Neural cell (in vitro differentiated cells): ENCODE measurements at regions not wholly inside any gene's neighbourhood (a gene's known extent, or its start where the extent isn't known, plus 50 kb on each side); places are given as distances from the start of the nearest gene placed in this dataset.

Source experiments
- H2AFZ ChIP-seq: fragments of 200-600, 300-800 bp; sonication (generic), shearing (Covaris generic); 2 replicates; pipeline ENCODE4 v1.6.0; 2014; ENCODE audit warnings: low read depth, mild to moderate bottlenecking, antibody characterized with exemption, low read length, moderate library complexity
- H3F3A ChIP-seq: fragments of 200-600 bp; shearing (Covaris generic); 2 replicates; pipeline ENCODE4 v1.6.1; 2016; ENCODE audit warnings: mild to moderate bottlenecking, moderate library complexity, mixed read lengths, antibody characterized with exemption, low read length; ENCODE audit not compliant: insufficient read depth, poor library complexity, severe bottlenecking
- H3K27ac ChIP-seq: fragments of 200-600, 300-800 bp; sonication (generic), shearing (Covaris generic); 2 replicates; pipeline ENCODE4 v1.5.1; 2014; ENCODE audit warnings: mild to moderate bottlenecking, low read length, moderate library complexity
- H3K27me3 ChIP-seq: fragments of 300-800, 200-600 bp; sonication (generic), shearing (Covaris generic); 2 replicates; pipeline ENCODE4 v1.6.0; 2014; ENCODE audit warnings: mild to moderate bottlenecking, low read depth, low read length, moderate library complexity; ENCODE audit not compliant: insufficient read depth
- H3K36me3 ChIP-seq: fragments of 300-800, 200-600 bp; sonication (generic), shearing (Covaris generic); 2 replicates; pipeline ENCODE4 v1.5.1; 2014; ENCODE audit warnings: mild to moderate bottlenecking, antibody characterized with exemption, low read length, moderate library complexity; ENCODE audit not compliant: insufficient read depth
- H3K4me2 ChIP-seq: fragments of 300-800, 200-600 bp; sonication (generic), shearing (Covaris generic); 2 replicates; pipeline ENCODE4 v1.6.0; 2014; ENCODE audit warnings: mild to moderate bottlenecking, low read length
- H3K4me3 ChIP-seq: fragments of 300-800, 200-600 bp; sonication (generic), shearing (Covaris generic); 2 replicates; pipeline ENCODE4 v1.5.1; 2014; ENCODE audit warnings: mild to moderate bottlenecking, low read length, moderate library complexity
- H3K79me2 ChIP-seq: fragments of 200-600 bp; shearing (Covaris generic); replicated peaks from 2 replicates; pipeline ENCODE4 v1.6.0; 2014; ENCODE audit warnings: mild to moderate bottlenecking, low read length, moderate library complexity; ENCODE audit not compliant: insufficient read depth
- H3K9ac ChIP-seq: fragments of 300-800, 200-600 bp; sonication (generic), shearing (Covaris generic); 2 replicates; pipeline ENCODE4 v1.6.1; 2016; ENCODE audit warnings: mild to moderate bottlenecking, low read length, mixed read lengths
- H3K9me2 ChIP-seq: fragments of 200-600 bp; shearing (Covaris generic); 2 replicates; pipeline ENCODE4 v1.6.1; 2016; ENCODE audit warnings: mild to moderate bottlenecking, low read length, mixed read lengths; ENCODE audit not compliant: insufficient read depth
- H3K9me3 ChIP-seq: fragments of 200-600, 300-800 bp; sonication (generic), shearing (Covaris generic); 2 replicates; pipeline ENCODE4 v1.6.1; 2016; ENCODE audit warnings: mild to moderate bottlenecking, mixed run types, low read length, moderate library complexity, mixed read lengths
- H4K20me1 ChIP-seq: fragments of 200-600 bp; shearing (Covaris generic); 2 replicates; pipeline ENCODE4 v1.6.1; 2016; ENCODE audit warnings: mild to moderate bottlenecking, mixed run types; ENCODE audit not compliant: insufficient read depth
- EP300 ChIP-seq: fragments of 450-650 bp; conservative IDR thresholded peaks from 2 replicates; pipeline ENCODE4 v1.6.1; 2014; ENCODE audit warnings: antibody characterized with exemption, mild to moderate bottlenecking, moderate library complexity; ENCODE audit not compliant: poor library complexity, severe bottlenecking
- EZH2 ChIP-seq: fragments of 200-600, 300-800 bp; shearing (Covaris generic), sonication (generic); IDR thresholded peaks from 2 replicates; pipeline ENCODE4 v1.6.1; 2014; ENCODE audit warnings: antibody characterized with exemption, low read length, borderline replicate concordance, mild to moderate bottlenecking; ENCODE audit not compliant: insufficient read depth, poor library complexity, severe bottlenecking
- MXI1 ChIP-seq: fragments of 450-650 bp; conservative IDR thresholded peaks from 2 replicates; pipeline ENCODE4 v1.6.1; 2014; ENCODE audit warnings: antibody characterized with exemption, mild to moderate bottlenecking; ENCODE audit not compliant: poor library complexity, severe bottlenecking
- POLR2AphosphoS5 ChIP-seq: IDR thresholded peaks from 2 replicates; pipeline ENCODE4 v1.6.1; 2012
- RAD21 ChIP-seq: fragments of 450-650 bp; conservative IDR thresholded peaks from 2 replicates; pipeline ENCODE4 v1.6.1; 2014; ENCODE audit warnings: antibody characterized with exemption, mild to moderate bottlenecking, moderate library complexity
- REST ChIP-seq: IDR thresholded peaks from 2 replicates; pipeline ENCODE4 v1.6.1; 2012; ENCODE audit warnings: borderline replicate concordance
- SMC3 ChIP-seq: fragments of 450-650 bp; conservative IDR thresholded peaks from 2 replicates; pipeline ENCODE4 v1.6.1; 2014; ENCODE audit warnings: antibody characterized with exemption, mild to moderate bottlenecking, moderate library complexity; ENCODE audit not compliant: poor library complexity
- TAF1 ChIP-seq: IDR thresholded peaks from 2 replicates; pipeline ENCODE4 v1.6.1; 2012; ENCODE audit warnings: low read depth
- TF ChIP-seq, protein P1 (sequence below): fragments of 450-650 bp; IDR thresholded peaks from 2 replicates; pipeline ENCODE4 v1.5.1; 2014; ENCODE audit warnings: antibody characterized with exemption, mild to moderate bottlenecking, moderate library complexity; ENCODE audit not compliant: poor library complexity, severe bottlenecking

GRCh38 chr2:226579519-226579918 lies 220.1 kb downstream of the IRS1 start:
- Histone ChIP-seq H3F3A (no peaks in the 10 kb centered on the region), H2AFZ (no peak overlapping the region), H3K27ac (no peak overlapping the region), H3K36me3 (no peaks in the 10 kb centered on the region), H3K27me3 (no peaks in the 10 kb centered on the region), H3K4me2 (no peak overlapping the region), H3K9me3 (no peaks in the 10 kb centered on the region), H3K79me2 (no peaks in the 10 kb centered on the region), H3K9me2 (no peaks in the 10 kb centered on the region), H3K4me3 (no peak overlapping the region), H4K20me1 (no peaks in the 10 kb centered on the region), H3K9ac (no peak overlapping the region)
- TF ChIP-seq TAF1: no peak
- no peak for TF ChIP-seq MXI1
- no peak for TF ChIP-seq REST
- TF ChIP-seq, protein P1, sequence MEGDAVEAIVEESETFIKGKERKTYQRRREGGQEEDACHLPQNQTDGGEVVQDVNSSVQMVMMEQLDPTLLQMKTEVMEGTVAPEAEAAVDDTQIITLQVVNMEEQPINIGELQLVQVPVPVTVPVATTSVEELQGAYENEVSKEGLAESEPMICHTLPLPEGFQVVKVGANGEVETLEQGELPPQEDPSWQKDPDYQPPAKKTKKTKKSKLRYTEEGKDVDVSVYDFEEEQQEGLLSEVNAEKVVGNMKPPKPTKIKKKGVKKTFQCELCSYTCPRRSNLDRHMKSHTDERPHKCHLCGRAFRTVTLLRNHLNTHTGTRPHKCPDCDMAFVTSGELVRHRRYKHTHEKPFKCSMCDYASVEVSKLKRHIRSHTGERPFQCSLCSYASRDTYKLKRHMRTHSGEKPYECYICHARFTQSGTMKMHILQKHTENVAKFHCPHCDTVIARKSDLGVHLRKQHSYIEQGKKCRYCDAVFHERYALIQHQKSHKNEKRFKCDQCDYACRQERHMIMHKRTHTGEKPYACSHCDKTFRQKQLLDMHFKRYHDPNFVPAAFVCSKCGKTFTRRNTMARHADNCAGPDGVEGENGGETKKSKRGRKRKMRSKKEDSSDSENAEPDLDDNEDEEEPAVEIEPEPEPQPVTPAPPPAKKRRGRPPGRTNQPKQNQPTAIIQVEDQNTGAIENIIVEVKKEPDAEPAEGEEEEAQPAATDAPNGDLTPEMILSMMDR: no peak
- no peak for TF ChIP-seq SMC3
- TF ChIP-seq POLR2AphosphoS5: no peak
- no peak for TF ChIP-seq RAD21
- TF ChIP-seq EZH2: no peak
- TF ChIP-seq EP300: no peak

DNA sequence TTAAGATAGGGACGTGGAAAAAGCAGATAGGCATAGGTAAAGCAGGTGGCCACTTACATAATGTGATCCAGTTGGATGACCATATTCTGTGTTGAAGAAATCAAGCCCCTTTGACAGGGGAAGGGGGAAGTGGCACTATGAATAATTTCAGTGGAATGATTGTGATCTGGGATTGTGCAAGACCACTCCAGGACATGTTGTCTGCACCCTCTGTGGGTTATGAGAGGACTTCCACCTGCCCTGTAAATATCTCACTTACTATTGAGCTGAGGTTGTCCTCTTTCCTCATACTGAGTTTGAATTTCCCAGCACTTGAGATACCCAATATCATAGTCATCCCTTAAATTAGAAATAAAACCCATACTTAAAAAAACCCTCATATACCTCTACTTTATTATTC lies 220.7 kb downstream of the IRS1 start:
- no peak overlapping the region for H3K4me2 ChIP-seq
- no peaks in the 10 kb centered on the region for H3K36me3 ChIP-seq
- H3K4me3 ChIP-seq: no peak overlapping the region
- no peaks in the 10 kb centered on the region for H3K9me3 ChIP-seq
- TF ChIP-seq RAD21 (no peak), EZH2 (no peak)
- no peaks in the 10 kb centered on the region for H3K9me2 ChIP-seq
- H3K27me3 ChIP-seq: no peaks in the 10 kb centered on the region
- H3K9ac ChIP-seq: no peak overlapping the region
- H3F3A ChIP-seq: no peaks in the 10 kb centered on the region
- no peak overlapping the region for H2AFZ ChIP-seq
- H3K79me2 ChIP-seq: no peaks in the 10 kb centered on the region
- no peak overlapping the region for H3K27ac ChIP-seq
- no peaks in the 10 kb centered on the region for H4K20me1 ChIP-seq

DNA sequence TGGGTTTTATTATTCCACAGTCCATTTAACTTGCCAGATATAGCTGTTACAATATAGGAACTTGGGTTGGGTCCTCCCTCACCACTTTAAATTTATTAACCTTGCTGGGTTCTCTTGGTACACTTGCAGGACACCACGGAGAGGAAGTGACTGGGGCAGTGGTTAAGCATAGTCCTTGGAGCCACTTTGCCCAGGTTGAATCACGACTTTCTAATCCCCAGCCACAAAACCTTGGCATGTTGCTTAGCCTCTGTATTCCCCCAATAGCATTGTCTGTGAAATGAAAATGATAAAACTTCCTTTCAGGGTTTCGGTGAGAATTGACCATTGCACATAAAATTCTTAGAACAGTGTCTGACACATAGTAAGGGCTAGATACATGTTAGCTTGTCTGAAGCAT lies 221.2 kb downstream of the IRS1 start:
- Histone ChIP-seq H3K36me3 (no peaks in the 10 kb centered on the region), H3K9ac (no peak overlapping the region), H4K20me1 (no peaks in the 10 kb centered on the region), H3K79me2 (no peaks in the 10 kb centered on the region), H3K9me2 (no peaks in the 10 kb centered on the region), H3K4me2 (no peak overlapping the region), H3K9me3 (no peaks in the 10 kb centered on the region), H2AFZ (no peak overlapping the region), H3F3A (no peaks in the 10 kb centered on the region), H3K4me3 (no peak overlapping the region), H3K27ac (no peak overlapping the region), H3K27me3 (no peaks in the 10 kb centered on the region)
- TF ChIP-seq REST: no peak
- TF ChIP-seq EZH2: no peak
- no peak for TF ChIP-seq POLR2AphosphoS5
- no peak for TF ChIP-seq RAD21
- TF ChIP-seq MXI1: no peak
- TF ChIP-seq TAF1: no peak
- TF ChIP-seq, protein P1: no peak
- no peak for TF ChIP-seq EP300
- TF ChIP-seq SMC3: no peak
